Stomach (tissue), 8 donors: ENCODE measurements at regions not wholly inside any gene's neighbourhood (a gene's known extent, or its start where the extent isn't known, plus 50 kb on each side); places are given as distances from the start of the nearest gene placed in this dataset.

ENCODE experiments used
- DNase-seq, 2 donors: peaks; one replicate each; pipeline versions ENCODE4 v3.0.0 to v3.0.0-alpha.2; 2013 to 2019
- H3K27ac ChIP-seq, 5 donors: fragments of 200-600 bp in 4 of 5; sonication (generic) in 4 of 5; one replicate each; pipeline ENCODE4 v1.5.1; 2013 to 2019; ENCODE audit warnings: mild to moderate bottlenecking in 1 of 5, moderate library complexity in 1 of 5
- H3K27me3 ChIP-seq, 3 donors: fragments of 200-600 bp; sonication (generic); one replicate each; pipeline ENCODE4 v1.5.1; 2017 to 2019; ENCODE audit warnings: mixed run types in 1 of 3
- H3K36me3 ChIP-seq, 4 donors: fragments of 200-600 bp; sonication (generic); 1 replicate in 3 of 4; 2 replicates in 1 of 4; pipeline ENCODE4 v1.5.1; 2016 to 2019
- H3K4me1 ChIP-seq, 4 donors: fragments of 200-600 bp; sonication (generic); one replicate each; pipeline ENCODE4 v1.5.1; 2016 to 2019
- H3K4me3 ChIP-seq, 4 donors: fragments of 200-600 bp; sonication (generic) in 3 of 4; one replicate each; pipeline ENCODE4 v1.5.1; 2016 to 2019; ENCODE audit warnings: mild to moderate bottlenecking in 1 of 4
- H3K9me3 ChIP-seq, 4 donors: fragments of 200-600 bp; sonication (generic); one replicate each; pipeline ENCODE4 v1.5.1; 2016 to 2019
- CTCF ChIP-seq, 7 experiments: fragments of 450-650 bp in 4 of 7; fragments of 200-600 bp in 3 of 7; sonication (generic) in 3 of 7; IDR thresholded peaks; one replicate each; pipeline ENCODE4 v1.5.1; 2016 to 2019; ENCODE audit warnings: antibody characterized with exemption in 7 of 7, control low read depth in 2 of 7, mild to moderate bottlenecking in 1 of 7
- EP300 ChIP-seq: sonication (generic); formaldehyde crosslinking; IDR thresholded peaks from one replicate; pipeline ENCODE4 v1.6.1; 2017; ENCODE audit warnings: antibody characterized with exemption
- POLR2A ChIP-seq, 4 donors: fragments of 450-650 bp; IDR thresholded peaks; one replicate each; pipeline ENCODE4 v1.6.1; 2016; ENCODE audit warnings: antibody characterized with exemption in 4 of 4, control low read depth in 2 of 4, mild to moderate bottlenecking in 1 of 4, moderate library complexity in 1 of 4
- POLR2AphosphoS5 ChIP-seq, 3 donors: sonication (generic); formaldehyde crosslinking; IDR thresholded peaks; one replicate each; pipeline ENCODE4 v1.6.1; 2016; ENCODE audit warnings: antibody characterized with exemption in 3 of 3
- WGBS, 5 donors: extraction: QIAGEN DNeasy Blood & Tissue Kit in 3 of 5; methylation state at CpG; one replicate each; pipeline versions ENCODE4 v1.1.5 to v1.1.7; 2013 to 2018; 5-methylcytosine and 5-hydroxymethylcytosine counted together
- intact Hi-C: fragments of 100-400 bp; cut with DNase I; formaldehyde crosslinking; loops from one replicate; pipeline ENCODE4 v1.15.1; 2023; ENCODE audit warnings: low total_unique reads
- donor health status: healthy with polysubstance abuse.
- donor health status: Bipolar disorder and iron deficiency.
- donor health status: healthy.

DNA sequence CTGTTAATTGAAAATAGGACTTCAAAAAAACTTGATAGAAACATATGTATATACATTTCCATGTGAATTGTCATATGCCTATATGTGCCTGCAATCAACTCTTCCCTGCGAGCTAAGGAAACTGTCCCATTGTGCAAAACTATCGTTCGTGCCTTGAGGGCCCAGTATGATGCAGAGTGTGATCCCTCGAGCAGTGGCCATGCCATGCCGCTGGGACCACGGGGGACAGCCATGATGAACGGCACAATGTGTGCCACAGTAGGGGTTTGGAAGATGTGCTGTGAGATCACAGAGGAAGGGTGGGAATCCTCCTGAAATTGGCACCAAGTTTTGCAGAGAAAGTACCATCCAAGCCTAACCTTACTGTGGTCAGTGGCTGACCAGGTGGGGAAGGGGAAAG, 118.1 kb upstream of the SOX1 start:
- peak in 1 of 2 donors; percentile 11 for DNase-seq
- Histone ChIP-seq H3K27me3 (peaks cover 0 to 50% (median 0%) of the 10 kb centered on the region in 3 donors), H3K9me3 (peaks cover 5 to 26% (median 24%) of the 10 kb centered on the region in 4 donors), H3K27ac (no peak overlapping the region), H3K36me3 (no peaks in the 10 kb centered on the region), H3K4me1 (no peaks in the 10 kb centered on the region), H3K4me3 (no peak overlapping the region)
- intact Hi-C loops = no loop called here
- 84 to 93% (median 91%) methylated on average over 7 of the region's 7 CpGs for WGBS, 5 donors
- no peak for TF ChIP-seq EP300
- TF ChIP-seq POLR2AphosphoS5 (IDR thresholded peaks at IDR 0.05) = no peak
- TF ChIP-seq CTCF (IDR thresholded peaks at IDR 0.05) = no peak
- no peak for TF ChIP-seq POLR2A (IDR thresholded peaks at IDR 0.05)

- TF ChIP-seq EP300 = no peak
- TF ChIP-seq CTCF (IDR thresholded peaks at IDR 0.05) = no peak
- TF ChIP-seq POLR2AphosphoS5 (IDR thresholded peaks at IDR 0.05) = no peak
- TF ChIP-seq POLR2A (IDR thresholded peaks at IDR 0.05) = no peak
- Histone ChIP-seq H3K9me3 (peaks cover 5 to 26% (median 24%) of the 10 kb centered on the region in 4 donors), H3K27ac (no peak overlapping the region), H3K4me1 (no peaks in the 10 kb centered on the region), H3K27me3 (peaks cover 0 to 53% (median 0%) of the 10 kb centered on the region in 3 donors), H3K36me3 (no peaks in the 10 kb centered on the region), H3K4me3 (no peak overlapping the region)
- DNase-seq = peak in 1 of 2 donors; percentile 10
- WGBS, 5 donors = 73 to 93% (median 87%) methylated on average over 5 of the region's 5 CpGs
- intact Hi-C loops = no loop called here
Measured at GRCh38 chr13:111949311-111949710, 117.6 kb upstream of the SOX1 start.

GRCh38 chr13:111950697-111951096, 116.3 kb upstream of the SOX1 start:
- H3K4me3 ChIP-seq = no peak overlapping the region
- intact Hi-C loops = no loop called here
- H3K36me3 ChIP-seq = no peaks in the 10 kb centered on the region
- WGBS, 5 donors = 64 to 74% (median 70%) methylated on average over 4 of the region's 4 CpGs
- no peak overlapping the region for H3K27ac ChIP-seq
- peaks cover 0 to 58% (median 0%) of the 10 kb centered on the region in 3 donors for H3K27me3 ChIP-seq
- no peak for TF ChIP-seq POLR2AphosphoS5 (IDR thresholded peaks at IDR 0.05)
- TF ChIP-seq POLR2A (IDR thresholded peaks at IDR 0.05) = no peak
- no peak for TF ChIP-seq CTCF (IDR thresholded peaks at IDR 0.05)
- H3K9me3 ChIP-seq = peaks cover 5 to 26% (median 24%) of the 10 kb centered on the region in 4 donors
- no peak for DNase-seq
- no peaks in the 10 kb centered on the region for H3K4me1 ChIP-seq

DNA sequence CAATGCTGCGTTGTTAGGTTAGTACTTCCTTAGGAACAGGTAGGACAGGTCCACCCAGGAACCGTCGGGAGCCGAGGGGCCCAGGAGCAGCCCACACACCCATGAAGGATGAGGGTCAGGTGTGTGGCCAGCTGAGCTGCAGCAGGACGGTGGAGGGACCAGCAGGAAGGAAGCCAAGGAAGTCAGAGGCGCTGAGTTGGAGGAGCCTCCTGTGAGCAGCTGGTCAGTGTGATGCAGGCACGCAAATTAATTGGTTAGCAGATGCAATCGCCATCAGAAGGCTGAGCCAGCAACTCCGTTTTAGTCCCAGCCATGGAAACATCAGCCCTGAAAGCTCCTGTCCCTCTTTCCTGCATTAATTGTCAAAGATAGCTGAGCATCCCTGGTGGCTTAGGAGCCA, 114.9 kb upstream of the SOX1 start:
- peaks cover 0 to 58% (median 0%) of the 10 kb centered on the region in 3 donors for H3K27me3 ChIP-seq
- H3K27ac ChIP-seq = no peak overlapping the region
- no peaks in the 10 kb centered on the region for H3K4me1 ChIP-seq
- no peak for TF ChIP-seq POLR2A (IDR thresholded peaks at IDR 0.05)
- no peak for TF ChIP-seq POLR2AphosphoS5 (IDR thresholded peaks at IDR 0.05)
- TF ChIP-seq CTCF (IDR thresholded peaks at IDR 0.05) = no peak
- no peak for TF ChIP-seq EP300
- WGBS, 5 donors = 68 to 83% (median 76%) methylated on average over 9 of the region's 9 CpGs
- H3K9me3 ChIP-seq = peaks cover 5 to 32% (median 24%) of the 10 kb centered on the region in 4 donors
- H3K36me3 ChIP-seq = no peaks in the 10 kb centered on the region
- intact Hi-C loops = no loop called here
- peak in 1 of 2 donors; percentile 14 for DNase-seq
- no peak overlapping the region for H3K4me3 ChIP-seq
